ENCODE measurements at regions not wholly inside any gene's neighbourhood (a gene's known extent, or its start where the extent isn't known, plus 50 kb on each side); places are given as distances from the start of the nearest gene placed in this dataset.

DNA sequence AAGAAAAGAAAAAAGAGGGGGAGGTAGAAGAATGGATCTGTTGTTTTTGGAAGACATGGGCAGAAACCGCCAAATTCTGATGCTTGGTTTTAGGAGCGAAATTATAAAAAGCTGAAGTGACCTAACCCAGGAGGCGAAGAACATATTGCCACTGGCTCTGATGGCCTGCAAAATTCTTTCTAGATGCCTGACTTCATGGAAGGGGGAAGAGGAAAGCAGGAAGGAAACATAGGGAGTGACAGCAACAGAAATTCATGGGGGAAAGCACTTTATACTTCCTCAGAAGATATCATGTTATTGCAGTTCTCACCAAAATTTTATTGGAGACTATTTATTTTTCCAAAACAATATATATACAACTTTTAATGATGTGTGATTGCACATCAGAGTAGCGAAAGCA, 213.5 kb downstream of the DLEU7 start:
- Histone ChIP-seq H3K4me1 (peaks cover 9% of the 10 kb centered on the region), H3K27me3 (no peaks in the 10 kb centered on the region), H3K9me3 (no peaks in the 10 kb centered on the region), H3K36me3 (no peaks in the 10 kb centered on the region), H3K4me3 (no peak overlapping the region), H3K27ac (no peak overlapping the region)
- DNase-seq (no peak), ATAC-seq (no peak)
- TF ChIP-seq CTCF (IDR thresholded peaks at IDR 0.05): no peak
- intact Hi-C loops (cut with DNase I): no loop called here

GRCh38 chr13:50631041-50631440, 212.5 kb downstream of the DLEU7 start:
- H3K9me3 ChIP-seq: no peaks in the 10 kb centered on the region
- H3K36me3 ChIP-seq: no peaks in the 10 kb centered on the region
- DNase-seq (no peak), ATAC-seq (no peak)
- no peak overlapping the region for H3K4me3 ChIP-seq
- no peak overlapping the region for H3K27ac ChIP-seq
- intact Hi-C loops (cut with DNase I): no loop called here
- no peak for TF ChIP-seq CTCF (IDR thresholded peaks at IDR 0.05)
- no peaks in the 10 kb centered on the region for H3K27me3 ChIP-seq
- peaks cover 16% of the 10 kb centered on the region for H3K4me1 ChIP-seq

GRCh38 chr13:50634339-50634738, 209.2 kb downstream of the DLEU7 start:
- Histone ChIP-seq H3K27ac (no peak overlapping the region), H3K9me3 (no peaks in the 10 kb centered on the region), H3K36me3 (no peaks in the 10 kb centered on the region), H3K4me3 (no peak overlapping the region), H3K4me1 (peaks cover 23% of the 10 kb centered on the region), H3K27me3 (no peaks in the 10 kb centered on the region)
- ATAC-seq: no peak
- intact Hi-C loops (cut with DNase I): no loop called here
- DNase-seq: no peak
- TF ChIP-seq CTCF (IDR thresholded peaks at IDR 0.05): no peak

- H3K4me1 ChIP-seq: peaks cover 18% of the 10 kb centered on the region
These were observed 208.0 kb downstream of the DLEU7 start for GRCh38 chr13:50635504-50635903.

GRCh38 chr13:50636007-50636704, 207.3 kb downstream of the DLEU7 start:
- intact Hi-C loops (cut with DNase I): no loop called here
- H3K9me3 ChIP-seq: no peaks in the 10 kb centered on the region
- no peak for TF ChIP-seq CTCF (IDR thresholded peaks at IDR 0.05)
- peaks cover 18% of the 10 kb centered on the region for H3K4me1 ChIP-seq
- no peak overlapping the region for H3K4me3 ChIP-seq
- H3K27me3 ChIP-seq: no peaks in the 10 kb centered on the region
- DNase-seq: no peak
- H3K36me3 ChIP-seq: no peaks in the 10 kb centered on the region
- peak overlapping the region; percentile 77 for H3K27ac ChIP-seq
- ATAC-seq: peak; percentile 53

More at GRCh38 chr13:50635504-50635903, 208.0 kb downstream of the DLEU7 start:
- ATAC-seq: peak; percentile 89
- Histone ChIP-seq H3K27me3 (no peaks in the 10 kb centered on the region), H3K4me3 (no peak overlapping the region), H3K36me3 (no peaks in the 10 kb centered on the region), H3K27ac (peak overlapping the region; percentile 77), H3K9me3 (no peaks in the 10 kb centered on the region)
- intact Hi-C loops (cut with DNase I): no loop called here
- no peak for DNase-seq
- no peak for TF ChIP-seq CTCF (IDR thresholded peaks at IDR 0.05)

- ATAC-seq: peak; percentile 66
- H3K4me3 ChIP-seq: no peak overlapping the region
- intact Hi-C loops (cut with DNase I): no loop called here
These were observed 200.4 kb downstream of the DLEU7 start for GRCh38 chr13:50643060-50643459.

More at GRCh38 chr13:50643060-50643459, 200.4 kb downstream of the DLEU7 start:
- Histone ChIP-seq H3K36me3 (no peaks in the 10 kb centered on the region), H3K4me1 (no peaks in the 10 kb centered on the region), H3K9me3 (no peaks in the 10 kb centered on the region), H3K27ac (no peak overlapping the region), H3K27me3 (no peaks in the 10 kb centered on the region)
- no peak for DNase-seq
- no peak for TF ChIP-seq CTCF (IDR thresholded peaks at IDR 0.05)
